Uterus (tissue), 3 donors: ENCODE measurements at regions not wholly inside any gene's neighbourhood (a gene's known extent, or its start where the extent isn't known, plus 50 kb on each side); places are given as distances from the start of the nearest gene placed in this dataset.

Source experiments
- DNase-seq, 2 donors: peaks; one replicate each; pipeline ENCODE4 v3.0.0-alpha.2; 2019 to 2020
- H3K27ac ChIP-seq, 2 donors: fragments of 200-600 bp; sonication (generic); 1 replicate in 1 of 2; 2 replicates in 1 of 2; pipeline ENCODE4 v1.5.1; 2016 to 2018
- H3K27me3 ChIP-seq, 2 donors: fragments of 200-600 bp; sonication (generic); one replicate each; pipeline ENCODE4 v1.5.1; 2018 to 2019; ENCODE audit warnings: control low read depth in 1 of 2
- H3K36me3 ChIP-seq, 2 donors: fragments of 200-600 bp; sonication (generic); one replicate each; pipeline ENCODE4 v1.5.1; 2019; ENCODE audit warnings: control low read depth in 1 of 2
- H3K4me1 ChIP-seq, 2 donors: fragments of 200-600 bp; sonication (generic); one replicate each; pipeline ENCODE4 v1.5.1; 2018 to 2019; ENCODE audit warnings: control low read depth in 1 of 2
- H3K4me3 ChIP-seq, 2 donors: fragments of 200-600 bp; sonication (generic); 1 replicate in 1 of 2; 2 replicates in 1 of 2; pipeline ENCODE4 v1.5.1; 2018 to 2019; ENCODE audit warnings: mild to moderate bottlenecking in 1 of 2
- H3K9me3 ChIP-seq, 2 donors: fragments of 200-600 bp; sonication (generic); one replicate each; pipeline ENCODE4 v1.5.1; 2019; ENCODE audit warnings: control low read depth in 1 of 2
- POLR2A ChIP-seq, 2 donors: fragments of 450-650 bp; IDR thresholded peaks; one replicate each; pipeline ENCODE4 v1.6.1; 2016; ENCODE audit warnings: antibody characterized with exemption in 2 of 2, mild to moderate bottlenecking in 1 of 2, moderate library complexity in 1 of 2
- intact Hi-C: fragments of 100-400 bp; cut with DNase I; formaldehyde crosslinking; loops from one replicate; pipeline ENCODE4 v1.15.1; 2023; ENCODE audit warnings: low total_unique reads
- TF ChIP-seq, protein P1 (sequence below), 4 experiments: fragments of 200-600 bp in 2 of 4; fragments of 450-650 bp in 2 of 4; sonication (generic) in 2 of 4; IDR thresholded peaks; one replicate each; pipeline ENCODE4 v1.5.1; 2016 to 2019; ENCODE audit warnings: antibody characterized with exemption in 4 of 4, mild to moderate bottlenecking in 2 of 4, moderate library complexity in 1 of 4
- donor health status: DM: yes; HTN: yes; CAD: no.

DNA sequence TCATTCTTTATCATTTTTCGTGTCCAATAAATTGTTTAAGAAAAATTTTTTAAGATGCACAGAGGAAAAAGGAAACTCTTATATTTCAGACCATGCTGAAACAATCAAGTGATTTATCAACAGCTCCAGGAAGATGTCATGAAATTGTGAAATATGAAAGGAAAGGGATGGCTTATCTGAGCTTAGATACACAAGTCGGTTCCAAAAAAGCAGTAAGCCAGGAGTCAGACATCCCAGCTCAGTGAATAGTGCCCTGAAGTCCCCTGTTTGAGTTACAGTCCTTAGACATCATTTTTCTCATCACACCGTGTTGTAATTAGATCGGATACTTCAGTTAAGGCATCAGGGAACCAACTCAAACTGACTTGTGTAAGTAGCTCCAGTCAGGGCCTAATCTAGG lies 91.0 kb upstream of the SSTR4 start:
- Histone ChIP-seq H3K9me3 (no peaks in the 10 kb centered on the region), H3K36me3 (no peaks in the 10 kb centered on the region), H3K27ac (no peak overlapping the region), H3K4me1 (no peaks in the 10 kb centered on the region), H3K27me3 (no peaks in the 10 kb centered on the region), H3K4me3 (no peak overlapping the region)
- intact Hi-C loops: no loop called here
- TF ChIP-seq, protein P1, sequence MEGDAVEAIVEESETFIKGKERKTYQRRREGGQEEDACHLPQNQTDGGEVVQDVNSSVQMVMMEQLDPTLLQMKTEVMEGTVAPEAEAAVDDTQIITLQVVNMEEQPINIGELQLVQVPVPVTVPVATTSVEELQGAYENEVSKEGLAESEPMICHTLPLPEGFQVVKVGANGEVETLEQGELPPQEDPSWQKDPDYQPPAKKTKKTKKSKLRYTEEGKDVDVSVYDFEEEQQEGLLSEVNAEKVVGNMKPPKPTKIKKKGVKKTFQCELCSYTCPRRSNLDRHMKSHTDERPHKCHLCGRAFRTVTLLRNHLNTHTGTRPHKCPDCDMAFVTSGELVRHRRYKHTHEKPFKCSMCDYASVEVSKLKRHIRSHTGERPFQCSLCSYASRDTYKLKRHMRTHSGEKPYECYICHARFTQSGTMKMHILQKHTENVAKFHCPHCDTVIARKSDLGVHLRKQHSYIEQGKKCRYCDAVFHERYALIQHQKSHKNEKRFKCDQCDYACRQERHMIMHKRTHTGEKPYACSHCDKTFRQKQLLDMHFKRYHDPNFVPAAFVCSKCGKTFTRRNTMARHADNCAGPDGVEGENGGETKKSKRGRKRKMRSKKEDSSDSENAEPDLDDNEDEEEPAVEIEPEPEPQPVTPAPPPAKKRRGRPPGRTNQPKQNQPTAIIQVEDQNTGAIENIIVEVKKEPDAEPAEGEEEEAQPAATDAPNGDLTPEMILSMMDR (IDR thresholded peaks at IDR 0.05): no peak
- no peak for TF ChIP-seq POLR2A (IDR thresholded peaks at IDR 0.05)
- DNase-seq: no peak

DNA sequence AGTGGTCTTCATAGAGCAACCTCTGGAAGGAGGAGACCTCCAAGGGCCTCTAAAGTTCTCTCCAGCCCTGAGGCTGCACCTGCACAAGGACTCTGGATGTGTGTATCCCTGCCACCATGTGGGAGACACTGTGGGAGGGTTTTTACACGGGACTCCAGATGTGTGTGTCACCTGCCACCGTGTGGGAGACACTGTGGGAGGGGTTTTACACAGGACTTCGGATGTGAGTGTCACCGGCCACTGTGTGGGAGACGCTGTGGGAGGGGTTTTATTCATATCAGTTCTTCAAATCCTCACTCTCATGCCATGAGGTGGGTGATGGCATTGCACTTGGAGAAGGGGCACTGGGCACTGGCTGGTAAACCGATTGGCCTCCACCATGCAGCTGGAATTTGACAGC lies 90.2 kb upstream of the SSTR4 start:
- intact Hi-C loops: no loop called here
- no peak overlapping the region for H3K4me3 ChIP-seq
- DNase-seq: no peak
- H3K4me1 ChIP-seq: no peaks in the 10 kb centered on the region
- no peak for TF ChIP-seq POLR2A (IDR thresholded peaks at IDR 0.05)
- TF ChIP-seq, protein P1 (IDR thresholded peaks at IDR 0.05): no peak
- no peak overlapping the region for H3K27ac ChIP-seq
- H3K9me3 ChIP-seq: no peaks in the 10 kb centered on the region
- no peaks in the 10 kb centered on the region for H3K27me3 ChIP-seq
- no peaks in the 10 kb centered on the region for H3K36me3 ChIP-seq

DNA sequence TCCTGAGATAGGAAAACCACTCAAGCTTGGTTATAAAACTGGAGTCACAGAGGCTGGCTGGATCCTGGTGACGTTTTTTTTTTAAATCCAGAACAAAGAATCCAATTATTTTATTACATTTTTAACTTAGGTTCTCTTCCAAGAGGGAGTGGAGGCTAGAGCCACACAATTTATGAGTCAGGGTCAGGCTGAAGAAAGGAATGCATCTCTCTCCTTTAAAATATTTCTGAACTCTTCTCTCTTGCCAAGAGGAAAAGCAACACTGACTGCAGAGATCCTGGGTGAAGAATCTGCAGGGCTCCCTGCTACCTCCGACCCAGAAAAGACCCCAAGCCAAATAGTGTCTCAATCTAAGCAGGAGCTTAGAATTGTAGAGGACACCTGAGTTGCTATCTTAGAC lies 88.5 kb upstream of the SSTR4 start:
- H3K4me1 ChIP-seq: no peaks in the 10 kb centered on the region
- H3K27ac ChIP-seq: no peak overlapping the region
- no peak overlapping the region for H3K4me3 ChIP-seq
- no peak for DNase-seq
- no peaks in the 10 kb centered on the region for H3K9me3 ChIP-seq
- intact Hi-C loops: no loop called here
- no peaks in the 10 kb centered on the region for H3K27me3 ChIP-seq
- TF ChIP-seq, protein P1 (IDR thresholded peaks at IDR 0.05): no peak
- TF ChIP-seq POLR2A (IDR thresholded peaks at IDR 0.05): no peak
- H3K36me3 ChIP-seq: no peaks in the 10 kb centered on the region

DNA sequence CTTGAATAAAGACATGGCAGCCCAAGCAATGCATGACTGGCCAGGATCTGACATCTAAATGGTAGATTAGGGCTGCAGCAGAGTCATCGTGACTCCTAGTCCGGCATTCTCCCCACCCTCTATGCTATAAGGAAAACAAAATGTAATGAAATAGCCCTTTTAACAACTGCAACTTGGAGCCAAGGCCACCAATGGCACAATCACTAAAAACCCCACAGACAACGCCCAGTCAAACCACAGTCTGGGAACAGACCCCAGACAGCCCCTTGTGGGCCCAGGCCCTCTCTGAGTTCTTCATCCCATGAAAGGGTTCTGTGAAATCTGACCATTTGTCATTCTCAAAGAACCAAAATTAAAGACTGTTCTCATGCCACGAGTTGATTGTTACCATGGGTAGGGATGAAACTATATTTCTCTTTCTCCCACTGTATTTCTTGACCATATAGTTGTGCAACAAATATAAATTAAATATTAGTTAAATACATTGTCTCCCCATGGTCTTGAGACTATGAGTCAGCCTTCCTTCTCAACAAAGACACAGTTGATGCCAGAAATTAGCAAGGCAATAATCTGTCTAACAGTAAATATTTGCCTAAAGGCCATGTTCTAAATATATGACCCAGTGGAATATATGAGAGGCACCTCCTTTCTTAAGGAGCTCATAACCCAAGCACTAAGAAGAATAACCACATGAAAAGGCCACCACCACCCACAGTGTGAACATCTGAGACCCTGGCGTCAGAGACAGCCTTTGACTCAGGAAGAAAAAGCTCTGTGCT lies 85.6 kb upstream of the SSTR4 start:
- no peaks in the 10 kb centered on the region for H3K4me1 ChIP-seq
- H3K36me3 ChIP-seq: no peaks in the 10 kb centered on the region
- no peak overlapping the region for H3K27ac ChIP-seq
- H3K9me3 ChIP-seq: no peaks in the 10 kb centered on the region
- H3K4me3 ChIP-seq: no peak overlapping the region
- intact Hi-C loops: no loop called here
- DNase-seq: no peak
- TF ChIP-seq, protein P1 (IDR thresholded peaks at IDR 0.05): no peak
- TF ChIP-seq POLR2A (IDR thresholded peaks at IDR 0.05): no peak
- H3K27me3 ChIP-seq: no peaks in the 10 kb centered on the region

DNA sequence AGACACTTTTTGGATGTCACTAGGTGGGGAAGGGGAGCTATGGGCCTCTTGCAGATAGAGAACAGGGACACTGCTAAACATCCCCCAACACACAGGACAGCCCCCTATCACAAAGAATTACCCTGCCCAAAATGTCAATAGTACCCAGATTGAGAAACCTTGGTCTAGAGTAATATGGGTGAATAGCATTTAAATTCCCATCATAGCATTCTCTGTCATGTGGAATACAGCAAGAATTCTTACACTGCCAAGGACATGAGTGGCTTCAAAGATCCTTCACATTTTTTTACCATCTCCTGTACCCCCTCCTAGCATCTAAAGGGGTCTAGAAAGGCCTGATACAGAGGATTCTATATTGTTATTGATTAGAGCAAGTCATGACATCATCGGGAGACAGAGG lies 83.1 kb upstream of the SSTR4 start:
- TF ChIP-seq, protein P1 (IDR thresholded peaks at IDR 0.05): no peak
- no peak for TF ChIP-seq POLR2A (IDR thresholded peaks at IDR 0.05)
- intact Hi-C loops: no loop called here
- no peak overlapping the region for H3K27ac ChIP-seq
- H3K27me3 ChIP-seq: no peaks in the 10 kb centered on the region
- no peak for DNase-seq
- H3K4me3 ChIP-seq: no peak overlapping the region
- no peaks in the 10 kb centered on the region for H3K9me3 ChIP-seq
- H3K4me1 ChIP-seq: no peaks in the 10 kb centered on the region
- H3K36me3 ChIP-seq: no peaks in the 10 kb centered on the region
